Mesendoderm (in vitro differentiated cells): ENCODE measurements at regions not wholly inside any gene's neighbourhood (a gene's known extent, or its start where the extent isn't known, plus 50 kb on each side); places are given as distances from the start of the nearest gene placed in this dataset.

ENCODE experiments used
- DNase-seq: peaks from one replicate; pipeline ENCODE4 v3.0.0; 2013
- H2AK5ac ChIP-seq: 2 replicates; pipeline ENCODE4 v1.6.1; 2013; ENCODE audit warnings: low read length, inconsistent platforms
- H2BK120ac ChIP-seq: 2 replicates; pipeline ENCODE4 v1.6.1; 2013; ENCODE audit warnings: low read depth, mild to moderate bottlenecking, low read length, moderate library complexity, mixed read lengths
- H2BK15ac ChIP-seq: replicated peaks from 2 replicates; pipeline ENCODE4 v1.6.1; 2013; ENCODE audit warnings: low read depth, mild to moderate bottlenecking, moderate library complexity
- H2BK5ac ChIP-seq: 2 replicates; pipeline ENCODE4 v1.6.1; 2013; ENCODE audit warnings: low read length, inconsistent platforms
- H3K18ac ChIP-seq: 2 replicates; pipeline ENCODE4 v1.6.1; 2013; ENCODE audit warnings: mild to moderate bottlenecking, low read length, mixed read lengths
- H3K23ac ChIP-seq: one replicate; pipeline ENCODE4 v1.6.1; 2013; ENCODE audit warnings: low read length
- H3K27ac ChIP-seq: 2 replicates; pipeline ENCODE4 v1.5.1; 2013; ENCODE audit warnings: low read depth, mild to moderate bottlenecking, inconsistent platforms, low read length, moderate library complexity
- H3K27me3 ChIP-seq: 2 replicates; pipeline ENCODE4 v1.6.1; 2013; ENCODE audit warnings: low read length, control low read depth, mild to moderate bottlenecking, inconsistent platforms; ENCODE audit not compliant: insufficient read depth, poor library complexity
- H3K36me3 ChIP-seq: 2 replicates; pipeline ENCODE4 v1.6.1; 2013; ENCODE audit warnings: low read length, inconsistent platforms; ENCODE audit not compliant: control insufficient read depth, insufficient read depth
- H3K4ac ChIP-seq: one replicate; pipeline ENCODE4 v1.6.1; 2013; ENCODE audit warnings: low read depth, mild to moderate bottlenecking, low read length, moderate library complexity
- H3K4me1 ChIP-seq: 2 replicates; pipeline ENCODE4 v1.6.1; 2013; ENCODE audit warnings: low read depth, low read length, inconsistent platforms; ENCODE audit not compliant: control insufficient read depth
- H3K4me2 ChIP-seq: 2 replicates; pipeline ENCODE4 v1.6.1; 2013; ENCODE audit warnings: low read length
- H3K4me3 ChIP-seq: 2 replicates; pipeline ENCODE4 v1.5.1; 2013; ENCODE audit warnings: mild to moderate bottlenecking, low read length
- H3K56ac ChIP-seq: one replicate; pipeline ENCODE4 v1.6.1; 2013; ENCODE audit warnings: low read length
- H3K79me1 ChIP-seq: 2 replicates; pipeline ENCODE4 v1.6.1; 2013; ENCODE audit warnings: low read length, inconsistent platforms
- H3K79me2 ChIP-seq: 2 replicates; pipeline ENCODE4 v1.6.1; 2013; ENCODE audit warnings: mild to moderate bottlenecking, low read length; ENCODE audit not compliant: control insufficient read depth, insufficient read depth
- H3K9ac ChIP-seq: 2 replicates; pipeline ENCODE4 v1.6.1; 2013; ENCODE audit warnings: low read length, inconsistent platforms
- H4K5ac ChIP-seq: one replicate; pipeline ENCODE4 v1.6.1; 2013; ENCODE audit warnings: low read length
- H4K8ac ChIP-seq: one replicate; pipeline ENCODE4 v1.6.1; 2013; ENCODE audit warnings: low read depth, mild to moderate bottlenecking, control low read depth, low read length, moderate library complexity
- WGBS: extraction: QIAGEN DNeasy Blood & Tissue Kit; methylation state at CpG from one replicate; pipeline ENCODE4 v1.1.7; 2013; ENCODE audit warnings: low lambda C conversion rate, missing lambda C conversion rate; ENCODE audit not compliant: insufficient coverage; ENCODE audit errors: extremely low coverage; 5-methylcytosine and 5-hydroxymethylcytosine counted together

DNA sequence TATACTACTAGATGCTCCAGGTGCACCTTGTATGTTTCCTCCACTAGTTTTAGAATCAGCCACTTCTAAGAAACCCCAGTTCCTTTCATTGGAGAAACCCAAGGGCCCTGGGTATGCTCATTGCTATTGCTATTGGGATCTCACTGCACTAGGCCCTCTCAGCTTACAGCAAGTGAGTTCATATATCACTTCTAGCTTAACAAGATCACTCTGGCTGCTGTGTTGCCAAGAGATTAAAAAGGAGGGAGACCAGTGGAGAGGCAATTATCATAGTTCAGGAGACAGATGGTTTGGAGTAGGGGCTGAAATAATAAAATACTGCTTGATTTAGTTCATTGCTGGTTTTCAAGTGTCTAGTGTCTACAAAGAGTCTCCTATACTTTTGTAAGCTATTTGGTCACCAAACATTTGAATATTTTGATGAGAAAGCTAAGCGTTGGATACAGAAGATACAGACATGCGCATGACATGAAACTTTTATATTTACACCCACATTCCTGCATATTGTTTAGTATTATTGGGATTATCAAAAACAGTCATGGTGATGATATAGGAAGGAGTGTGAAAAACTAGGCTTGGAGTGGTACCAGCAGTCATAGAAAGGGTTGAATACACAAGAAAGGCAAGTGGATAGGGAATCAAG is 671.9 kb downstream of the ADGRL2 start:
- Histone ChIP-seq H3K4me3 (no peak overlapping the region), H3K4me2 (no peak overlapping the region), H3K4me1 (no peaks in the 10 kb centered on the region), H3K56ac (no peak overlapping the region), H3K27me3 (no peaks in the 10 kb centered on the region), H2BK120ac (no peak overlapping the region), H4K5ac (no peak overlapping the region), H3K27ac (no peak overlapping the region), H3K9ac (no peak overlapping the region), H2AK5ac (no peak overlapping the region), H3K36me3 (no peaks in the 10 kb centered on the region), H3K18ac (no peak overlapping the region), H3K23ac (no peak overlapping the region), H3K79me1 (no peaks in the 10 kb centered on the region), H3K79me2 (no peaks in the 10 kb centered on the region), H3K4ac (no peak overlapping the region), H4K8ac (no peak overlapping the region), H2BK5ac (no peak overlapping the region), H2BK15ac (no peak overlapping the region)
- DNase-seq = no peak
- WGBS = no CpG with 5 or more reads among the region's 2 CpGs

DNA sequence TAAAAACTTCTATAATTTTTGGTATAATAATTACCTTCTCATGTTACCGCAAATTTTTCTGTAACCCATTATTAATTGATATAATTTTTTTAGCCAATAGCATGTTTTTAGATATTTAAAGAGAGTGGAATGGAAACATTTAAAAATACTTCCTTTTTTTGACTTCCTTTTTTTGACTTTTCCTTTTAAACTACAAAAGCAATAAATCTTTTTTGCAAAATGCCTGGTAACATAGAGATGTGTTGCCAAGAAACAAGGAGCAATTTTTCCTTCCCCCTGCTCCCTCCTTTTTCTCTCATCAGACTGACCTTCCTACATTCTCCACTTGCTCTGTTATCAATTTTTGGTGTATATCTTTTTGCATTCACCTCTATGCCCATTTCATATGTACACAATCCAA is 666.2 kb downstream of the ADGRL2 start:
- Histone ChIP-seq H2BK120ac (no peak overlapping the region), H3K9ac (no peak overlapping the region), H3K56ac (no peak overlapping the region), H2BK15ac (no peak overlapping the region), H4K5ac (no peak overlapping the region), H3K4me1 (no peaks in the 10 kb centered on the region), H2AK5ac (no peak overlapping the region), H3K27ac (no peak overlapping the region), H3K36me3 (no peaks in the 10 kb centered on the region), H3K27me3 (no peaks in the 10 kb centered on the region), H3K4ac (no peak overlapping the region), H3K18ac (no peak overlapping the region), H3K23ac (no peak overlapping the region), H3K4me2 (no peak overlapping the region), H3K79me2 (no peaks in the 10 kb centered on the region), H2BK5ac (no peak overlapping the region), H3K79me1 (no peaks in the 10 kb centered on the region), H3K4me3 (no peak overlapping the region), H4K8ac (no peak overlapping the region)
- DNase-seq = no peak
- no CpG with 5 or more reads among the region's 1 CpG for WGBS

DNA sequence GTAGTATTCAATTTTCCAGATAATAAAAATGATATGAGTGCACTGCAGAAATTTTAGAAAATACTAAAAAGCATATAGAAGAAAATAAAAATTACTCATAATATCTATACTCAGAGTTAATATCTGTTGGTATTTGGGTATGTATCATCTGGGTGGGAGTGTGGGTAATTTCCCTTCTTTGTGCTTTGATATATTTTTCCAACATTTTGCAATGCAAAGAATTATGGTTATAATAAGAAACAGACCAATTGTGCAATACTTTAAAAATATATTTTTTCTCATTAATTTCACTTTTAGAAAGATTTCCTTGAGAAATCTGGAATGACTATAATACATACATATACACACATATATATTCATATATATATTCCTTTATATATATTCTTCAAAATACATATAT is 665.7 kb downstream of the ADGRL2 start:
- Histone ChIP-seq H3K4me3 (no peak overlapping the region), H3K4me2 (no peak overlapping the region), H3K36me3 (no peaks in the 10 kb centered on the region), H3K18ac (no peak overlapping the region), H3K56ac (no peak overlapping the region), H2BK120ac (no peak overlapping the region), H3K79me1 (no peaks in the 10 kb centered on the region), H3K79me2 (no peaks in the 10 kb centered on the region), H2BK5ac (no peak overlapping the region), H3K4me1 (no peaks in the 10 kb centered on the region), H4K5ac (no peak overlapping the region), H3K9ac (no peak overlapping the region), H2AK5ac (no peak overlapping the region), H4K8ac (no peak overlapping the region), H3K27ac (no peak overlapping the region), H3K4ac (no peak overlapping the region), H2BK15ac (no peak overlapping the region), H3K27me3 (no peaks in the 10 kb centered on the region), H3K23ac (no peak overlapping the region)
- no peak for DNase-seq

DNA sequence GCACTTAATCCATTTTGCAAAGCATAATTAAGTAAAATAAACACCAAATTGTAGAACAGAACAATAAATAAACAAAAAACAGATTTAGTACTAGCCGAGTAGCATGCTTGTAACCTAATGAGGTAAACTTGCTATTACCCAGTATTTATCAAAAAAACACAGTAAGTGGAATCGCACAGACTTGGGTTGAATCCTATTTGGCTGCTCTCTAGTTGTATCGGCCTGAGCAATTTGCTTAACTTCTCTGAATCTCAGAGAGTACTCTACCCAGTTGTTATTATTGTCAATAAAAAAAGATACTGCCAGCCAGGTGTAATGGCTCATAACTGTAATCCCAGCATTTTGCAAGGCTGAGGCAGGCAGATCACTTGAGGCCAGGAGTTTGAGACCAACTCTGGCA is 664.3 kb downstream of the ADGRL2 start:
- no peak overlapping the region for H2BK120ac ChIP-seq
- WGBS = no CpG with 5 or more reads among the region's 3 CpGs
- no peak overlapping the region for H4K5ac ChIP-seq
- no peak overlapping the region for H3K4me2 ChIP-seq
- no peaks in the 10 kb centered on the region for H3K27me3 ChIP-seq
- H2BK15ac ChIP-seq = no peak overlapping the region
- H3K4me3 ChIP-seq = no peak overlapping the region
- H3K4ac ChIP-seq = no peak overlapping the region
- no peaks in the 10 kb centered on the region for H3K36me3 ChIP-seq
- DNase-seq = no peak
- H3K79me1 ChIP-seq = no peaks in the 10 kb centered on the region
- H3K56ac ChIP-seq = no peak overlapping the region
- H3K23ac ChIP-seq = no peak overlapping the region
- H2BK5ac ChIP-seq = no peak overlapping the region
- no peak overlapping the region for H3K9ac ChIP-seq
- no peak overlapping the region for H3K18ac ChIP-seq
- no peaks in the 10 kb centered on the region for H3K4me1 ChIP-seq
- H3K79me2 ChIP-seq = no peaks in the 10 kb centered on the region
- H2AK5ac ChIP-seq = no peak overlapping the region
- H3K27ac ChIP-seq = no peak overlapping the region
- no peak overlapping the region for H4K8ac ChIP-seq

DNA sequence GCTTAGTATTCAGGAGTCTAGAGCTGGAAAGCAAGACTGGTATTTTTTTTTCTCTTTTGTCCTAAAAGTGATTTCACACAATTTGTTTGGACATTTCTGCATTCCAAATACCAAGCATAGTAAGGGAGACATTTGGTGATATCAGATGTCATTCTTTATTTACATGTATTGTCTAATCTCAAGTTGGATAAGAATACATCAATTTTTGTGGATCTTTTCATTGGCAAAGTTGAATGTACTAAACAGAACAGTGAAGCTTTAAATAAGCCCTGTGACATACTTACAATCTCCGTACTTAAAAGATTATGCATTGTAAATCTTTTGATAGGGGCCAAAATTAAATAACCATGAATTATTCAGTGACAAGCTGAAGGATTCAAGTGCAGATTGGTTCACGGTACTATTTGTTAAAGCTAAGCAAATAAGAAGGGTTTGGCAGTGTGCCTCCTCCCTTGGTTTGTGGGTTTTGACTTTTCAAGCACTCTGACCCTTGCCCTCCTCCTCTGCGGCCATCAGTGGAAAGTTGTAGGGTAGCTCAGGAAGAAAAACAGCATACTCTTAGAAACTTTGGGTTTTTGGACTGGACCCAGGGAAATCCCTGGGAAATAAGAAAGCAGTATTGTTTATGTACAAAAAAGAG is 663.7 kb downstream of the ADGRL2 start:
- Histone ChIP-seq H2AK5ac (no peak overlapping the region), H3K27me3 (no peaks in the 10 kb centered on the region), H3K18ac (no peak overlapping the region), H3K56ac (no peak overlapping the region), H4K8ac (no peak overlapping the region), H3K36me3 (no peaks in the 10 kb centered on the region), H3K4me2 (no peak overlapping the region), H3K9ac (no peak overlapping the region), H3K4me3 (no peak overlapping the region), H3K27ac (no peak overlapping the region), H3K4me1 (no peaks in the 10 kb centered on the region), H2BK5ac (no peak overlapping the region), H3K79me2 (no peaks in the 10 kb centered on the region), H3K23ac (no peak overlapping the region), H4K5ac (no peak overlapping the region), H3K4ac (no peak overlapping the region), H3K79me1 (no peaks in the 10 kb centered on the region), H2BK15ac (no peak overlapping the region), H2BK120ac (no peak overlapping the region)
- no peak for DNase-seq
- WGBS = no CpG with 5 or more reads among the region's 3 CpGs

DNA sequence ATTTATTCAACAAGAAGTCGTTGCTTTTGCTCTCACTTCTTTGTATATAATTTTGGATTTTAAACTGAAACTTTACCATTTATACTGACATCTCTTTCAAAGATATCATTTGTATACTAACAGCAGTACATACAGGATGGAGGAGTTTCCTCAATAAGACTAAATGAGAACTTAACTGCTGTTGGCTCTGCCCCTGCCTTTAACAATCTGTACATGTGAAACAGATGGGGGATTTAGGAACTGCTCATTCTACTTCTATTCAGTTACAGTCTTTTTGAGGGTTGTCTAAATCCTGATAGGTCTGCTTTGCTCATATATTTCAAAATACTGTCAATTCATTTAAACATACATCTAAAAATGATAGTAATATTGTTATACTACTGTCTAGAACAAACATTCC is 663.2 kb downstream of the ADGRL2 start:
- Histone ChIP-seq H3K4ac (no peak overlapping the region), H3K4me3 (no peak overlapping the region), H3K23ac (no peak overlapping the region), H2BK15ac (no peak overlapping the region), H4K8ac (no peak overlapping the region), H4K5ac (no peak overlapping the region), H3K27ac (no peak overlapping the region), H3K56ac (no peak overlapping the region), H2AK5ac (no peak overlapping the region), H2BK120ac (no peak overlapping the region), H3K4me1 (no peaks in the 10 kb centered on the region), H3K79me1 (no peaks in the 10 kb centered on the region), H2BK5ac (no peak overlapping the region), H3K4me2 (no peak overlapping the region), H3K36me3 (no peaks in the 10 kb centered on the region), H3K79me2 (no peaks in the 10 kb centered on the region), H3K18ac (no peak overlapping the region), H3K27me3 (no peaks in the 10 kb centered on the region), H3K9ac (no peak overlapping the region)
- WGBS = no CpG with 5 or more reads among the region's 1 CpG
- DNase-seq = no peak
